GM20000 (cell line): ENCODE measurements at regions not wholly inside any gene's neighbourhood (a gene's known extent, or its start where the extent isn't known, plus 50 kb on each side); places are given as distances from the start of the nearest gene placed in this dataset.
"Not testable (repeated sequence)": the region's sequence is repeated elsewhere in the genome, so short reads cannot be mapped to it uniquely, and the experiment has no call there.

Experiments used
- DNase-seq: peaks from one replicate; pipeline ENCODE4 v3.0.0; 2012; ENCODE audit warnings: low spot score
- TF ChIP-seq, protein P1 (sequence below): IDR thresholded peaks from 2 replicates; pipeline ENCODE4 v1.5.1; 2012; ENCODE audit warnings: mild to moderate bottlenecking, control low read depth; ENCODE audit errors: extremely low read depth, missing control alignments

DNA sequence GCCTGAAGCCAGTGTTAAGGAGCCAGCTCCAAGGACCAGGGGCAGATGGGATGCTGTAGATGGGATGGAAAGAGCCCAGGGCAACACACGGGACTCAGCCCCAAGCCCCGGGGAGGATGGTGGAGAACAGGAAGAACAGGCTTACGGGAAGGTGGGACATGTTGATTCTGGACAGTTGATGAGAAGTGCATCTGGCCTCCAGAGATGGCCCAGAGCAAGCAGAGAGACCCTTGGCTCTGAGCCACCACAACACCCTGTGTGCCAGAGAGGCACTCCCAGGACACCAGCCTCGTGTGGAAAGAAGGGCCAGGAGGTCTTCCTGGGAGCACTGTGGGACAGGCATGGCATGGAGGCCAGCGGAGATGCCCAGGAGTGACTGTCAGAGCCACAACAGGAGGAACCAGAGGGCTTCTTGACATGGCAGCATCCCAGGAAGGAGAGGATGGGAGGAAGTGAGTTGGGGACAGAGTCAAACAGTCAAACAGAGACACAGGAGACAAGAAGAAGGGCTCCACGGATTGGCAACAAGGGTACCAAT is 156.3 kb upstream of the MVB12B start:
- TF ChIP-seq, protein P1, sequence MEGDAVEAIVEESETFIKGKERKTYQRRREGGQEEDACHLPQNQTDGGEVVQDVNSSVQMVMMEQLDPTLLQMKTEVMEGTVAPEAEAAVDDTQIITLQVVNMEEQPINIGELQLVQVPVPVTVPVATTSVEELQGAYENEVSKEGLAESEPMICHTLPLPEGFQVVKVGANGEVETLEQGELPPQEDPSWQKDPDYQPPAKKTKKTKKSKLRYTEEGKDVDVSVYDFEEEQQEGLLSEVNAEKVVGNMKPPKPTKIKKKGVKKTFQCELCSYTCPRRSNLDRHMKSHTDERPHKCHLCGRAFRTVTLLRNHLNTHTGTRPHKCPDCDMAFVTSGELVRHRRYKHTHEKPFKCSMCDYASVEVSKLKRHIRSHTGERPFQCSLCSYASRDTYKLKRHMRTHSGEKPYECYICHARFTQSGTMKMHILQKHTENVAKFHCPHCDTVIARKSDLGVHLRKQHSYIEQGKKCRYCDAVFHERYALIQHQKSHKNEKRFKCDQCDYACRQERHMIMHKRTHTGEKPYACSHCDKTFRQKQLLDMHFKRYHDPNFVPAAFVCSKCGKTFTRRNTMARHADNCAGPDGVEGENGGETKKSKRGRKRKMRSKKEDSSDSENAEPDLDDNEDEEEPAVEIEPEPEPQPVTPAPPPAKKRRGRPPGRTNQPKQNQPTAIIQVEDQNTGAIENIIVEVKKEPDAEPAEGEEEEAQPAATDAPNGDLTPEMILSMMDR: no peak
- DNase-seq: no peak

DNA sequence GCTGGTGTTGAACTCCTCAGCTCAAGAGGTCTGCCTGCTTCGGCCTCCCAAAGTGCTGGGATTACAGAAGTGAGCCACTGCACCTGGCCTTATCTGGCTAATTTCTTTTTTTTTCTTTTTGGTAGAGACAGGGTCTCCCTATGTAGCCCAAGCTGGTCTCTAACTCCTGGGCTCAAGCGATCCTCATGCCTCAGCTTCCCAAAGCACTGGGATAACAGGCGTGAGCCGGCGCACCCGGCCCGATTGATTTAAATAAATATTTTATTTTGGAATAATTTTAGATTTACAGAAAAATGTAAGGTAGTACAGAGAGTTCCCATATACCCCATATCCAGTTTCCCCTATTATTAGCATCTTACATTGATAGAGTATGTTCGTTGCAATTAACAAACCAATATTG is 155.0 kb upstream of the MVB12B start:
- TF ChIP-seq, protein P1: no peak
- DNase-seq: no peak

DNA sequence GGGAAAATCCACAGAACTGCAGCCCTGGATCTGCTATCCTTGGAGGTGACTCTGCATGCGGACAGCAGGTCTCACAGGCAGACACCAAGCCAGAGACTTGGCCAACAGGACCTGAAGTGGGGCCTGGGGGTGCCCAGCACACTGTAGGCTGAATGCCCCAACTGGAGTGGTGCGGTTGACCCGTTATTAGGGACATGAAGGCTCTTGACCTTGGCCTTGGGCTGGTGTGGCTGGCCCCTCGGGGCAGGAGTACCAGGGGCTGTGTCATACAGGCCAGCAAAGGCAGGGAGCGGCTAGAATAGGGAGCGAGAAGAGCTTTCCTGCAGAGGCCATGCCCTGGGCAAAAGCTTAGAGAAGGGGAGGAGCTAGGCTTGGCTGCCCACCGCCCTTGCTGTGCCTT is 153.2 kb upstream of the MVB12B start:
- DNase-seq: no peak
- TF ChIP-seq, protein P1: no peak

DNA sequence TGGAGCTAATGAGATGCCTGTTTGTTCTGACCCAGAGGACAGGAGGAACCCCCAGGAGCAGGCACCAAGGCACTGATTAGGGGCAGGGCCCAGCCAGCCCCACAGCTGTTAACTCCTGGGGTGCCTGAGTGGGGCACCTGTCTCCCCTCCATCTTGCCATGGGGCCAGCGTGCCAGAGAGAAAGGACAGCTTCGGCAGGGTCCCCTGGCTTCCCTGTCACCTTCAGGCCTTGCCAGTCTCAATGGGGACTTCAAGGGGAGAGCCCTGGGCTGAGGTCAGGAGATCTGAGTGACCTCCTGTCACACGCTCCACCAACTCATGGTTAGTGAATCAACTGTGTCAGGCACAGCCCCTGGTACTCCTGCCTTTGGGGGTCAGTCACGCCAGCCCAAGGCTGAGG is 152.7 kb upstream of the MVB12B start:
- no peak for DNase-seq
- TF ChIP-seq, protein P1: no peak

DNA sequence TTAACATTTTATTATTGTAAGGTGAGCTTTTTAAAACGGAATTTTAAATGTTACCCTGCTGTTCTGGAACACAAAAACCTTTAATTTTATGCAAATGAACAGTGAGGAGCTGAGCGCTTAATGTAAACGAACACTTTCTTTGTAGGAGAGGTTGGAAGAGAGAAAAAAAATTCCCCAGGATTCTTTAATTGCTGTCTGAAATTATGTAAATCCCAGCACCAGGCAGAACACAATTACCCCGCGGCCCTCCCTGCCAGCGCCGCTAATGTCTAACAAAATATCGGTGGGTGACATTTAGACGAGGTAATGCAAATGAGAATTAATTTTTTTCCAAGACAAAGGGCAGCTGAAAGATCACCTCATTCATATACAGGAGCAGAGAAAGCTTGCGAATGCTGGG is 143.4 kb upstream of the MVB12B start:
- TF ChIP-seq, protein P1: no peak
- no peak for DNase-seq

DNA sequence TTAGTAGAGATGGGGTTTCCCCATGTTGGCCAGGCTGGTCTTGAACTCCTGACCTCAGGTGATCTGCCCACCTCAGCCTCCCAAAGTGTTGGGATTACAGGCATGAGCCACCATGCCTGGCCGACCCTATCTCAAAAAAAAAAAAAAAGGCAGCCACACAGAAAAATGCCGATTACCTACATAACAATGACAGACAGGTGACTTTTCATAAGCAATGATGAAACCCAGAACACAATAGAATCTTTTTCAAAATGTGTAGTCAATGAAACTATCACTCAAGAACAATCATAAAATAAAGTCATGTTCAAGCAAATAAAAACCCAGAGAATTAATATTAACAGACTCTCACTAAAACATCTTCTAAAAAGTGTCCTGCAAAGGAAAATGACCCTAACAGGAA is 135.6 kb upstream of the MVB12B start:
- DNase-seq: not testable (repeated sequence)

DNA sequence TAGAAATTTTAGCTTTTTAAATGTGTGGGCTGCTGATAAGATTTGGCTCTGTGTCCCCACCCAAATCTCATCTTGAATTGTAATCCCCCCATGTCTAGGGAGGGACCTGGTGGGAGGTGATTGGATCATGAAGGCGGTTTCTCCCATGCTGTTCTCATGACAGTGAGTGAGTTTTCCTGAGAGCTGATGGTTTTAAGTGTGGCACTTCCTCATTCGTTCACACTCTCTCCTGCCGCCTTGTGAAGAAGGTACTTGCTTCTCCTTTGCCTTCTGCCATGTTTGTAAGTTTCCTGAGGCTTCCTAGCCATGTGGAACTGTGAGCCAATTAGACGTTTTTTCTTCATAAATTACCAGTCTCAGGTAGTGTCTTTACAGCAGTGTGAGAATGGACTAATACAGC is 127.8 kb upstream of the MVB12B start:
- TF ChIP-seq, protein P1: no peak
- DNase-seq: no peak

DNA sequence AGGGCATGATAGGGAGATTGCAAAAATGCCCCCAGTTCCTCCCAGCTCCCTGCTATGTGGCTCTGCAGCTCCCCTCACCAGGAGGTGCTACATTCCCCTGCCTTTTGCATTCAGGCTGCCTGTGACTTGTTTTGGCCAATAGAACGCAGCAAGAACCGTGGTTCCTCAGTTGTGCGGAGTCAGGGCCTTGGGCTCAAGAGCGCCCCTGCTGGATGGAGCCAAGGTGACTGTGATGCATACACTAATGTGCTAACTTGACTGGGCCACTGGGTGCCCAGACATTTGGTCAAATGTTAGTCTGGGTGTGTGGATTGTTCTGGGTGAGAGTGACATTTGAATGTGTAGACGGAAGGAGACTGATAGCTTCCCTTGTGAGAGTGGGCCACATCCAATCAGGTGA is 123.3 kb upstream of the MVB12B start:
- DNase-seq: no peak
- TF ChIP-seq, protein P1: peak; percentile 10
